MCF 10A (cell line): ENCODE measurements at regions not wholly inside any gene's neighbourhood (a gene's known extent, or its start where the extent isn't known, plus 50 kb on each side); places are given as distances from the start of the nearest gene placed in this dataset.

ENCODE experiments used
- BruUV-seq: library from RNA; stranded (reverse); fragments of 400-500 nt; replicated peaks from 2 replicates; lab custom pipeline; 2021; lab: Mats Ljungman, UMichigan
- CTCF ChIA-PET: fragments of 300-600 bp; sonication (Branson Sonifier 250); formaldehyde crosslinking; extraction: SDS; loops from one replicate; lab custom pipeline; 2021; ENCODE audit warnings: antibody characterized with exemption, inconsistent platforms; lab: Yijun Ruan, JAX
- POLR2A ChIA-PET: fragments of 300-600, 350-650 bp; sonication (Branson Sonifier 250); formaldehyde crosslinking; extraction: SDS; loops from one replicate; lab custom pipeline; 2020; ENCODE audit warnings: antibody characterized with exemption, inconsistent platforms; lab: Yijun Ruan, JAX
- DNase-seq: peaks from one replicate; pipeline ENCODE4 v3.0.0-alpha.2; 2018; ENCODE audit not compliant: unreplicated experiment
- H3K27ac Mint-ChIP-seq: one replicate; pipeline ENCODE4 v1.8.0; 2022; ENCODE audit warnings: mild to moderate bottlenecking, low read depth, mixed read lengths; ENCODE audit not compliant: unreplicated experiment
- H3K27me3 Mint-ChIP-seq: one replicate; pipeline ENCODE4 v1.8.0; 2022; ENCODE audit warnings: mixed read lengths; ENCODE audit not compliant: insufficient read depth, unreplicated experiment
- H3K36me3 Mint-ChIP-seq: one replicate; pipeline ENCODE4 v1.8.0; 2022; ENCODE audit warnings: mild to moderate bottlenecking, moderate library complexity, mixed read lengths; ENCODE audit not compliant: insufficient read depth, unreplicated experiment
- H3K4me1 Mint-ChIP-seq: one replicate; pipeline ENCODE4 v1.8.0; 2022; ENCODE audit warnings: mixed read lengths; ENCODE audit not compliant: insufficient read depth, unreplicated experiment
- H3K4me3 Mint-ChIP-seq: one replicate; pipeline ENCODE4 v1.8.0; 2022; ENCODE audit warnings: mild to moderate bottlenecking, moderate library complexity, mixed read lengths; ENCODE audit not compliant: unreplicated experiment
- H3K9me3 Mint-ChIP-seq: one replicate; pipeline ENCODE4 v1.8.0; 2022; ENCODE audit warnings: mixed read lengths; ENCODE audit not compliant: unreplicated experiment
- intact Hi-C: fragments of 100-400 bp; cut with micrococcal nuclease; formaldehyde crosslinking; loops from 2 replicates; pipeline ENCODE4 v1.14.1; 2022
- TF ChIP-seq, protein P1 (sequence below): fragments of 200-600 bp; IDR thresholded peaks from one replicate; pipeline ENCODE4 v1.8.0; 2022; ENCODE audit warnings: antibody characterized with exemption, mild to moderate bottlenecking; ENCODE audit not compliant: unreplicated experiment

DNA sequence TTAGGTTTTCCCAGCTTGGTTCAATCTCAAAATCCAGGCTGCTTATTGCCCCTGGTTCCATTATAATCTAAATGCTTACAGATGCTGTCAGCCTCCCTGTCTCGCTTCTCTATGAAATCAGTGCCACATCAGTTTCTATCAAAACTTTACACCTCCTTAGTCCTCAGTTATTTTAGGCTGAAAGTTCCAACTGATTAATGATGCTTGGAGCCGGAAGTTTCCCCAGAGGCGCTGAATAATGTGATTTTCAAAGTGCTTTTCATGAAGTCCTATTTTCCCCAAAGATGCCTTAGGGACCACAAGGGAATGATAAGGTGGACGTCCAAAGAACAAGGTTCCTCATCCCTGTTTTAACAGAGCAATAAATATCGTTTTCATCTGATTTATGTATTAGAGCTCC, 262.4 kb upstream of the RMST start:
- ChIA-PET CTCF (interaction anchor here (0.7 kb wide), 1 partner anchor 595 kb away, joined by 3 read pairs; no protein-coding TSS in a partner anchor), POLR2A (no interaction called here)
- no peaks in the 10 kb centered on the region for H3K36me3 Mint-ChIP-seq
- H3K27ac Mint-ChIP-seq: no peak overlapping the region
- no peaks in the 10 kb centered on the region for H3K9me3 Mint-ChIP-seq
- no peak overlapping the region for H3K4me3 Mint-ChIP-seq
- TF ChIP-seq, protein P1, sequence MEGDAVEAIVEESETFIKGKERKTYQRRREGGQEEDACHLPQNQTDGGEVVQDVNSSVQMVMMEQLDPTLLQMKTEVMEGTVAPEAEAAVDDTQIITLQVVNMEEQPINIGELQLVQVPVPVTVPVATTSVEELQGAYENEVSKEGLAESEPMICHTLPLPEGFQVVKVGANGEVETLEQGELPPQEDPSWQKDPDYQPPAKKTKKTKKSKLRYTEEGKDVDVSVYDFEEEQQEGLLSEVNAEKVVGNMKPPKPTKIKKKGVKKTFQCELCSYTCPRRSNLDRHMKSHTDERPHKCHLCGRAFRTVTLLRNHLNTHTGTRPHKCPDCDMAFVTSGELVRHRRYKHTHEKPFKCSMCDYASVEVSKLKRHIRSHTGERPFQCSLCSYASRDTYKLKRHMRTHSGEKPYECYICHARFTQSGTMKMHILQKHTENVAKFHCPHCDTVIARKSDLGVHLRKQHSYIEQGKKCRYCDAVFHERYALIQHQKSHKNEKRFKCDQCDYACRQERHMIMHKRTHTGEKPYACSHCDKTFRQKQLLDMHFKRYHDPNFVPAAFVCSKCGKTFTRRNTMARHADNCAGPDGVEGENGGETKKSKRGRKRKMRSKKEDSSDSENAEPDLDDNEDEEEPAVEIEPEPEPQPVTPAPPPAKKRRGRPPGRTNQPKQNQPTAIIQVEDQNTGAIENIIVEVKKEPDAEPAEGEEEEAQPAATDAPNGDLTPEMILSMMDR: no peak
- DNase-seq: no peak
- no TSS peak for BruUV-seq
- intact Hi-C loops: no loop called here
- no peaks in the 10 kb centered on the region for H3K4me1 Mint-ChIP-seq
- H3K27me3 Mint-ChIP-seq: peaks cover 17% of the 10 kb centered on the region

DNA sequence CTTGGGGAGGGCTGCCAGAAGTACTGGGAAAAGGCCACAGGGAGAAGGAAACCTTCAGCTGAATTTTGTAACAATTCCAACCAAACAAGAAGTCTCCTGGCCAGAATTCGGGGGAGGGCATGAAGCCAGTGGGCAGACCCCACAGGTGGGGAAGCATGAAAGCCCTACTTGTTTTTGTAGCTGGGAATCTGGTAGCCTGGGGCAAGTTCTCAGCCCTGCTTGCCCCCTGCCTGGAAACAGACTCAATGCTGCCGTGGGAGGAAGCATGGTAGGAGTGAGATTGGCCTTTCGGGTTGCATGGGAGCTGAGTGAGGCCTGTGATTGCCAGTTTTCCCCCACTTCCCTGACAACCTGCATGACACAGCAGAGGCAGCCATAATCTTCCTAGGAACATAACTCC, 259.2 kb upstream of the RMST start:
- CTCF ChIA-PET: interaction anchor here (1.3 kb wide), 1 partner anchor 35 kb away, joined by 6 read pairs; no protein-coding TSS in a partner anchor
- H3K27ac Mint-ChIP-seq: no peak overlapping the region

DNA sequence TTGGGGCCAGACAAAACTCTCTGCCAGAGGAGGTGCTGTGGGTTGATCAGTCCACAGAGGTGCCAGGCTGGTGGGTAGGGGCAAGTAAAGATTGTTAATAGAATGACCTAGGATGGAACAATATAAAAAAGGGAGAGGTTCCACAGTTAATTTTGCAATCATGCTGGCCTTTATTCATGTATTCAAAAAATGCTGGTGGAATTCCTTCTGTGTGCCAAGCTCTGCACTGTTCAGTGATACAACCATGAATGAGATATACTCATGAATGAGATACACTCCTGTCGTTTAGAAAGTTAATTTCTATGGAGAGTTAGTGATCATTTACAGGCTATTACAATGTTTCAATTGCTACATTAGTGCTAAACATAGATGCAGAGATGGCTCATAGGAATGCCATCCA, 252.6 kb upstream of the RMST start:
- DNase-seq: no peak
- no peaks in the 10 kb centered on the region for H3K4me1 Mint-ChIP-seq
- CTCF ChIA-PET: no interaction called here
- H3K9me3 Mint-ChIP-seq: no peaks in the 10 kb centered on the region
- H3K36me3 Mint-ChIP-seq: no peaks in the 10 kb centered on the region
- H3K4me3 Mint-ChIP-seq: no peak overlapping the region
- peaks cover 51% of the 10 kb centered on the region for H3K27me3 Mint-ChIP-seq
- no peak overlapping the region for H3K27ac Mint-ChIP-seq
- TF ChIP-seq, protein P1: no peak
- no TSS peak for BruUV-seq
- POLR2A ChIA-PET: no interaction called here
- intact Hi-C loops: no loop called here

More for the DNA sequence above, 259.2 kb upstream of the RMST start:
- POLR2A ChIA-PET: no interaction called here
- intact Hi-C loops: no loop called here
- no TSS peak for BruUV-seq
- DNase-seq: no peak
- no peak overlapping the region for H3K4me3 Mint-ChIP-seq
- no peaks in the 10 kb centered on the region for H3K9me3 Mint-ChIP-seq
- H3K27me3 Mint-ChIP-seq: peaks cover 33% of the 10 kb centered on the region
- TF ChIP-seq, protein P1: no peak
- no peaks in the 10 kb centered on the region for H3K36me3 Mint-ChIP-seq
- no peaks in the 10 kb centered on the region for H3K4me1 Mint-ChIP-seq

DNA sequence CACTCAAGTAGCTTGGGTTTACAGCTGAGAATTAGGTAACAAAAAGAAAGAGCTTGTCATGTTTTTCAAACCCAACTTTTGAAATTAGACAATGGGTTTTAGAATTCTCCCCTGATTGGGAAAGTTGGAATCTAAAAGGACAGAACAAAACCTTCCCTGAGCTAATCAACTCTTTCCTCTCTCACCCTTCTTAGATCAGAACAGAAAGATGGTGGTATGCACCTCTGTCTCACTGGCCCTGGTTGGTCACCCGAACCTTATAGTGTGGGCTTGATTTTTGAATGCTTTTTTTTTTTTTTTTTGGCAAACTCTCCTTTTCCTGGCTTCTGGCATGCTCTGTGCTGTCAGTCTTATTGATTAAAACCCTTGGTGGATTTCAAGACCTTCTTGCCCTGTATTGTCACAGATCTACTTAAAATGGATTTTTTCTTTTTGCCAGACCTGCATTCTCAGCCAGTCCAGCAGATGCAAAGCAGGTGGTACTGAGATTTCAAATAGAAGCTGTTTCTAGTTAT, 251.1 kb upstream of the RMST start:
- BruUV-seq: no TSS peak
- ChIA-PET POLR2A (interaction anchor here (0.6 kb wide), 1 partner anchor 94 kb away, joined by 3 read pairs; no protein-coding TSS in a partner anchor), CTCF (no interaction called here)
- intact Hi-C loops: no loop called here
- H3K27ac Mint-ChIP-seq: no peak overlapping the region
- H3K9me3 Mint-ChIP-seq: no peaks in the 10 kb centered on the region
- TF ChIP-seq, protein P1: no peak
- no peaks in the 10 kb centered on the region for H3K4me1 Mint-ChIP-seq
- no peaks in the 10 kb centered on the region for H3K36me3 Mint-ChIP-seq
- no peak overlapping the region for H3K4me3 Mint-ChIP-seq
- DNase-seq: no peak
- H3K27me3 Mint-ChIP-seq: peaks cover 36% of the 10 kb centered on the region
